ENCODE measurements at regions not wholly inside any gene's neighbourhood (a gene's known extent, or its start where the extent isn't known, plus 50 kb on each side); places are given as distances from the start of the nearest gene placed in this dataset.

DNA sequence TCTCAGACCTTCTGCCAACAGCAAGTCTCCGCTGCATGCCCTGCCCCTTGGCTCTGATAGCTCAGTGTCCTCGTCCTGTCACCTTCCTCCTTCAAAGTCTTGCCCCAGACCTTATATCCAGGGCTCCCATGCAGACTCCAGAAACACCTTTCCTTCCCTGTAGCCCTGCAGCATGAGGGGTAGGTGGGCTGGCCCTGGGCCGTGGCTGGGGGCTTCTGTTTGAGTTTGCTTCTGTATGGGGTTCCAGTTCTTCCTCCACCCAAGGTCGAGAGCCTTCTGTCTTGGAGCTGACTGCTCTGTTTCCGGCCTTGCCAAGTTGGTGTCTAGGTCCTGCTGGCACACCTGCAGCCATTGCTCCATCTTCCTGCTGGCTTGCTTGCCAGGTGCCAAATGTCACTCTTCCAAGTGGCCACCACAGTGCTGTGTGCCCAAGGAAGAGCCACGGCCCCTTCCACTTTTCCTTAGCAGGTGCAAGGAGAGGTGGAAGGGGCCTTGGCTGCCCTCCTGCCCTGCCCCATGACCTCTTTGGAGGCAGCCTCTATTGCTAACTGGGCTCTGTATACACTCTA, 74.8 kb upstream of the NECTIN1 start:
- Histone ChIP-seq H3K36me3 (ENCODE audit: control insufficient read depth, insufficient read depth, low read length) (no peaks in the 10 kb centered on the region), H3K4me1 (no peaks in the 10 kb centered on the region), H3K9ac (no peak overlapping the region), H3K27me3 (ENCODE audit: control insufficient read depth, insufficient read depth, low read length) (no peaks in the 10 kb centered on the region), H3K9me3 (ENCODE audit: control insufficient read depth, low read length) (no peaks in the 10 kb centered on the region), H3K4me2 (ENCODE audit: low read length) (no peak overlapping the region), H3K79me2 (no peaks in the 10 kb centered on the region), H3K27ac (no peak overlapping the region), H3K4me3 (ENCODE audit: low read depth, low read length) (no peak overlapping the region), H2AFZ (no peak overlapping the region)
- TF ChIP-seq, protein P1, sequence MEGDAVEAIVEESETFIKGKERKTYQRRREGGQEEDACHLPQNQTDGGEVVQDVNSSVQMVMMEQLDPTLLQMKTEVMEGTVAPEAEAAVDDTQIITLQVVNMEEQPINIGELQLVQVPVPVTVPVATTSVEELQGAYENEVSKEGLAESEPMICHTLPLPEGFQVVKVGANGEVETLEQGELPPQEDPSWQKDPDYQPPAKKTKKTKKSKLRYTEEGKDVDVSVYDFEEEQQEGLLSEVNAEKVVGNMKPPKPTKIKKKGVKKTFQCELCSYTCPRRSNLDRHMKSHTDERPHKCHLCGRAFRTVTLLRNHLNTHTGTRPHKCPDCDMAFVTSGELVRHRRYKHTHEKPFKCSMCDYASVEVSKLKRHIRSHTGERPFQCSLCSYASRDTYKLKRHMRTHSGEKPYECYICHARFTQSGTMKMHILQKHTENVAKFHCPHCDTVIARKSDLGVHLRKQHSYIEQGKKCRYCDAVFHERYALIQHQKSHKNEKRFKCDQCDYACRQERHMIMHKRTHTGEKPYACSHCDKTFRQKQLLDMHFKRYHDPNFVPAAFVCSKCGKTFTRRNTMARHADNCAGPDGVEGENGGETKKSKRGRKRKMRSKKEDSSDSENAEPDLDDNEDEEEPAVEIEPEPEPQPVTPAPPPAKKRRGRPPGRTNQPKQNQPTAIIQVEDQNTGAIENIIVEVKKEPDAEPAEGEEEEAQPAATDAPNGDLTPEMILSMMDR (IDR thresholded peaks at IDR 0.05), result no peak

- H3K36me3 ChIP-seq (ENCODE audit: control insufficient read depth, insufficient read depth, low read length), result no peaks in the 10 kb centered on the region
- no peaks in the 10 kb centered on the region for H3K4me1 ChIP-seq
- no peak overlapping the region for H3K9ac ChIP-seq
- no peak overlapping the region for H3K27ac ChIP-seq
- no peaks in the 10 kb centered on the region for H3K79me2 ChIP-seq
- H3K9me3 ChIP-seq (ENCODE audit: control insufficient read depth, low read length), result no peaks in the 10 kb centered on the region
- TF ChIP-seq, protein P1 (IDR thresholded peaks at IDR 0.05), result no peak
- no peak overlapping the region for H3K4me3 ChIP-seq (ENCODE audit: low read depth, low read length)
- H3K4me2 ChIP-seq (ENCODE audit: low read length), result no peak overlapping the region
- no peak overlapping the region for H2AFZ ChIP-seq
- no peaks in the 10 kb centered on the region for H3K27me3 ChIP-seq (ENCODE audit: control insufficient read depth, insufficient read depth, low read length)
Observed at GRCh38 chr11:119803139-119803538, 74.1 kb upstream of the NECTIN1 start.

DNA sequence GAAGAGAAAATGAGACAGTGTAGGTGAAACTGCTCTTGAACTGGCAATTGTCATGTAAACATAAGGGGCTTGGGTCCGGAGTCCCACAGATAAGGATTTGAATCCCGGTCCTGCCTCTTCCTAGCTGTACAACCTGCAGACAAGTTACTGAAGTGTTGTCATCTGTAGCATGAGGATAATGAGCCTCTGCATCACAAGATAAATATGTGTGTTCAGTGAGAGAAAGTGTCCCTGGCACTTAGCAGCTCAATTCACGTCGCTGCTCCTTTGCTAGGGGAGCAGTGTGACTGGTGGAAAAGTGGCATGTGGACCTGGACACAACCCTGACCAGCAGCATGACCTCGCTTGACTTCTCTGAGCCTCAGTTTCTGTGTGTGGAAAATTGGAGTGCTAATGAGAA, 73.7 kb upstream of the NECTIN1 start:
- H2AFZ ChIP-seq, result no peak overlapping the region
- TF ChIP-seq, protein P1 (IDR thresholded peaks at IDR 0.05), result no peak
- H3K4me1 ChIP-seq, result no peaks in the 10 kb centered on the region
- no peak overlapping the region for H3K4me2 ChIP-seq (ENCODE audit: low read length)
- no peaks in the 10 kb centered on the region for H3K27me3 ChIP-seq (ENCODE audit: control insufficient read depth, insufficient read depth, low read length)
- H3K36me3 ChIP-seq (ENCODE audit: control insufficient read depth, insufficient read depth, low read length), result no peaks in the 10 kb centered on the region
- H3K4me3 ChIP-seq (ENCODE audit: low read depth, low read length), result no peak overlapping the region
- H3K9ac ChIP-seq, result no peak overlapping the region
- H3K9me3 ChIP-seq (ENCODE audit: control insufficient read depth, low read length), result no peaks in the 10 kb centered on the region
- H3K79me2 ChIP-seq, result no peaks in the 10 kb centered on the region
- no peak overlapping the region for H3K27ac ChIP-seq

DNA sequence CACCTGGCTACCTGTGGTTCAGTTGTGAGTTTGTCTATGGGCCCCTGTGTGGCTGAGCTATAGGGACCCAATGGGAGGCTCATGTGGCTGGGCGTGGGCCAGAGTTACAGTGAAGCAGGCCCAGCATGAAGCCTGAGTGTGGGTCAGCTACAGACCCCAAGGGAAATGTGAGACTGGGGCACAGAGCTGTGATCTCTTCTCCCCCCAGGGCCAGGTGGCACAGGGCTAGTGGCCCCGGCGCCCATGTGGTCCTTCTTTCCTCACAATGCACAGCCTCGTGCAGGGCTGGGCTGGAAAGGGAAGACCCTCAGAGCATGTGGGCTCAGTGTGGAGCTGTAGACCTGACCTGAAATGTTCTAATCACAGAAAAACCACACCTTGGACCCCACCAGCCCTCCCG, 71.6 kb upstream of the NECTIN1 start:
- Histone ChIP-seq H3K79me2 (no peaks in the 10 kb centered on the region), H3K9me3 (ENCODE audit: control insufficient read depth, low read length) (no peaks in the 10 kb centered on the region), H3K36me3 (ENCODE audit: control insufficient read depth, insufficient read depth, low read length) (no peaks in the 10 kb centered on the region), H3K4me2 (ENCODE audit: low read length) (no peak overlapping the region), H3K4me1 (no peaks in the 10 kb centered on the region), H3K4me3 (ENCODE audit: low read depth, low read length) (no peak overlapping the region), H2AFZ (no peak overlapping the region), H3K27ac (no peak overlapping the region), H3K9ac (no peak overlapping the region), H3K27me3 (ENCODE audit: control insufficient read depth, insufficient read depth, low read length) (no peaks in the 10 kb centered on the region)
- TF ChIP-seq, protein P1 (IDR thresholded peaks at IDR 0.05), result no peak

- Histone ChIP-seq H3K27me3 (ENCODE audit: control insufficient read depth, insufficient read depth, low read length) (no peaks in the 10 kb centered on the region), H3K4me2 (ENCODE audit: low read length) (no peak overlapping the region), H3K79me2 (no peaks in the 10 kb centered on the region), H3K4me3 (ENCODE audit: low read depth, low read length) (no peak overlapping the region), H3K36me3 (ENCODE audit: control insufficient read depth, insufficient read depth, low read length) (no peaks in the 10 kb centered on the region), H3K9ac (no peak overlapping the region), H3K4me1 (no peaks in the 10 kb centered on the region), H3K27ac (no peak overlapping the region), H2AFZ (no peak overlapping the region), H3K9me3 (ENCODE audit: control insufficient read depth, low read length) (no peaks in the 10 kb centered on the region)
- TF ChIP-seq, protein P1 (IDR thresholded peaks at IDR 0.05), result no peak
Observed at GRCh38 chr11:119800171-119800570, 71.2 kb upstream of the NECTIN1 start.

All from parathyroid adenoma (tissue), 2 donors.